HL-60 (cell line): ENCODE measurements at regions not wholly inside any gene's neighbourhood (a gene's known extent, or its start where the extent isn't known, plus 50 kb on each side); places are given as distances from the start of the nearest gene placed in this dataset. TPM values are rescaled to one million over a fixed set of nuclear protein-coding genes. Genes with fewer than 3 reads are reported as not detected.

ENCODE experiments used
- DNase-seq, 2 experiments: peaks; one replicate each; pipeline ENCODE4 v3.0.0-alpha.2; 2010 to 2020; ENCODE audit warnings: low read depth in 1 of 2, low spot score in 1 of 2
- H3K27ac ChIP-seq: fragments of 250-450 bp; sonication (Bioruptor Pico); replicated peaks from 2 replicates; pipeline ENCODE4 v1.5.1; 2020; ENCODE audit warnings: mild to moderate bottlenecking, moderate library complexity
- H3K27me3 ChIP-seq: fragments of 250-450 bp; sonication (Bioruptor Pico); 2 replicates; pipeline ENCODE4 v1.5.1; 2021; ENCODE audit warnings: mild to moderate bottlenecking, moderate library complexity; ENCODE audit not compliant: insufficient read depth, poor library complexity, severe bottlenecking
- H3K4me3 ChIP-seq: replicated peaks from 2 replicates; pipeline ENCODE4 v1.5.1; 2011; ENCODE audit warnings: mild to moderate bottlenecking, control low read depth, low read length; ENCODE audit not compliant: insufficient read depth
- GABPA ChIP-seq: IDR thresholded peaks from 2 replicates; pipeline ENCODE4 v1.6.1; 2012; ENCODE audit warnings: low read depth
- POLR2AphosphoS5 ChIP-seq: IDR thresholded peaks from 2 replicates; pipeline ENCODE4 v1.6.1; 2012; ENCODE audit warnings: low read depth
- SPI1 ChIP-seq: IDR thresholded peaks from 2 replicates; pipeline ENCODE4 v1.6.1; 2012; ENCODE audit warnings: low read depth, mild to moderate bottlenecking, borderline replicate concordance
- microRNA-seq: library from miRNA; unstranded; fragments of <30 nt; microRNA quantifications from one replicate; pipeline ENCODE4, GENCODE V29; 2018
- TF ChIP-seq, protein P1 (sequence below): IDR thresholded peaks from 2 replicates; pipeline ENCODE4 v1.6.1; 2012; ENCODE audit warnings: low read depth; ENCODE audit not compliant: insufficient replicate concordance
- TF ChIP-seq, protein P2 (sequence below): IDR thresholded peaks from one replicate; pipeline ENCODE4 v1.5.1; 2011; ENCODE audit warnings: low read length, control low read depth, inconsistent platforms; ENCODE audit not compliant: insufficient read depth

DNA sequence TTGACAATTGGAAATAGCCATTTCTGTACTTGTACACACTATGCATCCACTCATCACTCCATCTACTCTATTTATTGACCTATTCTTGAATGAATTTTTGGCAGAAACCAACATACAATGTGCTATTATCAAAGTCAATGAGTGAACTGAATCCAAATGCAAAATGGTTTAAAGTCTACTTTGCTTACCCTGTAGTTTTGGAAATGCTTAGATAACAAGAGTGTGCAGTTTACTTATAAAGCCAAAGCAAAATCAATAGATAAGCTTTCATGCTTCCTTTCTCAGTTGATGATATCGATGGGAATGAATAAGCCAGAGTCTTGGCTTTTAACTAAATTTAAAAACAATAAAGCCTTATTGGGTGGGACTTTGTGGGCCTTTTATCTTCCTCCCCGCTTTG is 58.9 kb upstream of the SPANXB1 start:
- no peaks in the 10 kb centered on the region for H3K27me3 ChIP-seq
- no peak for DNase-seq
- TF ChIP-seq, protein P1, sequence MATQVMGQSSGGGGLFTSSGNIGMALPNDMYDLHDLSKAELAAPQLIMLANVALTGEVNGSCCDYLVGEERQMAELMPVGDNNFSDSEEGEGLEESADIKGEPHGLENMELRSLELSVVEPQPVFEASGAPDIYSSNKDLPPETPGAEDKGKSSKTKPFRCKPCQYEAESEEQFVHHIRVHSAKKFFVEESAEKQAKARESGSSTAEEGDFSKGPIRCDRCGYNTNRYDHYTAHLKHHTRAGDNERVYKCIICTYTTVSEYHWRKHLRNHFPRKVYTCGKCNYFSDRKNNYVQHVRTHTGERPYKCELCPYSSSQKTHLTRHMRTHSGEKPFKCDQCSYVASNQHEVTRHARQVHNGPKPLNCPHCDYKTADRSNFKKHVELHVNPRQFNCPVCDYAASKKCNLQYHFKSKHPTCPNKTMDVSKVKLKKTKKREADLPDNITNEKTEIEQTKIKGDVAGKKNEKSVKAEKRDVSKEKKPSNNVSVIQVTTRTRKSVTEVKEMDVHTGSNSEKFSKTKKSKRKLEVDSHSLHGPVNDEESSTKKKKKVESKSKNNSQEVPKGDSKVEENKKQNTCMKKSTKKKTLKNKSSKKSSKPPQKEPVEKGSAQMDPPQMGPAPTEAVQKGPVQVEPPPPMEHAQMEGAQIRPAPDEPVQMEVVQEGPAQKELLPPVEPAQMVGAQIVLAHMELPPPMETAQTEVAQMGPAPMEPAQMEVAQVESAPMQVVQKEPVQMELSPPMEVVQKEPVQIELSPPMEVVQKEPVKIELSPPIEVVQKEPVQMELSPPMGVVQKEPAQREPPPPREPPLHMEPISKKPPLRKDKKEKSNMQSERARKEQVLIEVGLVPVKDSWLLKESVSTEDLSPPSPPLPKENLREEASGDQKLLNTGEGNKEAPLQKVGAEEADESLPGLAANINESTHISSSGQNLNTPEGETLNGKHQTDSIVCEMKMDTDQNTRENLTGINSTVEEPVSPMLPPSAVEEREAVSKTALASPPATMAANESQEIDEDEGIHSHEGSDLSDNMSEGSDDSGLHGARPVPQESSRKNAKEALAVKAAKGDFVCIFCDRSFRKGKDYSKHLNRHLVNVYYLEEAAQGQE = no peak
- TF ChIP-seq SPI1 (no peak), GABPA (no peak), POLR2AphosphoS5 (no peak)
- TF ChIP-seq, protein P2, sequence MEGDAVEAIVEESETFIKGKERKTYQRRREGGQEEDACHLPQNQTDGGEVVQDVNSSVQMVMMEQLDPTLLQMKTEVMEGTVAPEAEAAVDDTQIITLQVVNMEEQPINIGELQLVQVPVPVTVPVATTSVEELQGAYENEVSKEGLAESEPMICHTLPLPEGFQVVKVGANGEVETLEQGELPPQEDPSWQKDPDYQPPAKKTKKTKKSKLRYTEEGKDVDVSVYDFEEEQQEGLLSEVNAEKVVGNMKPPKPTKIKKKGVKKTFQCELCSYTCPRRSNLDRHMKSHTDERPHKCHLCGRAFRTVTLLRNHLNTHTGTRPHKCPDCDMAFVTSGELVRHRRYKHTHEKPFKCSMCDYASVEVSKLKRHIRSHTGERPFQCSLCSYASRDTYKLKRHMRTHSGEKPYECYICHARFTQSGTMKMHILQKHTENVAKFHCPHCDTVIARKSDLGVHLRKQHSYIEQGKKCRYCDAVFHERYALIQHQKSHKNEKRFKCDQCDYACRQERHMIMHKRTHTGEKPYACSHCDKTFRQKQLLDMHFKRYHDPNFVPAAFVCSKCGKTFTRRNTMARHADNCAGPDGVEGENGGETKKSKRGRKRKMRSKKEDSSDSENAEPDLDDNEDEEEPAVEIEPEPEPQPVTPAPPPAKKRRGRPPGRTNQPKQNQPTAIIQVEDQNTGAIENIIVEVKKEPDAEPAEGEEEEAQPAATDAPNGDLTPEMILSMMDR = no peak
- no peak overlapping the region for H3K27ac ChIP-seq
- no peak overlapping the region for H3K4me3 ChIP-seq

DNA sequence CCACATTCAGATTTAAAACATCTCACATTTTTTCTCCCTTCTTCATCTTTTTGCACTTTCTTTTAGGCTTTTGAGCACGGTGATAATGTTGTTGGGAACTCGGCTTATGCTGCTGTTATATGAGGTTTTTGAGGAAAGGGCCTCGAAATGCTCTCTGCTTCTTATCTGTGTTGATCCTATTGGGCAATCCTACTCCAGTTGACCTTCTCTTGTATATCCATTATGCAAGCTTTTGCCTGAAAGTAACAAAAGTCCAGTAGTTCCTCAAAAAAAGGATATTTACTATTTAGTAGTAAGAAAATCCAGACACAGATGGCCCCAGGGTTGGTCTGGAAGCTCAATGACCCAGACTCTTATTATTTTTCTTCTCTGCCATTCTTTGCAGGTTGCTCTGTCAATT is 57.7 kb upstream of the SPANXB1 start:
- no peak for TF ChIP-seq POLR2AphosphoS5
- no peaks in the 10 kb centered on the region for H3K27me3 ChIP-seq
- no peak for DNase-seq
- H3K27ac ChIP-seq = no peak overlapping the region
- H3K4me3 ChIP-seq = no peak overlapping the region

DNA sequence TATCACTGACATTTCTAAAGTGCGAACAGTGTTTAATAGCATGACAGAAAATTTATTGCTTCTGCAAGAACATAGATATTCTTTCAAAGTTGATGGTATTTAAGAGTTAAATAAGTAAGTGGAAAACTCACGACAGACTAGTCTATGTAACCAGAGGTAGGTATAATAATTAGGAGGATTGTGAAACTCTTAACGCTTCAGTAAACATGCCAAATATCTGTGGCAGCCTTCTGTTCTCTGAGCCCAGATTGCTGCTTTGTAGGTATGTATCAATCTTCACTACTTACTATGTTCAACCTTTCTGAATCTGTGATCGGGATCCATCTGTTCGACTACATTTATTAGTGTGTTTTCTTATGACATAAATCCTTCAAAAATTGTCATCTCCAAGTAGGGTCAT is 53.6 kb upstream of the SPANXB1 start:
- H3K4me3 ChIP-seq = no peak overlapping the region
- H3K27ac ChIP-seq = no peak overlapping the region
- no peaks in the 10 kb centered on the region for H3K27me3 ChIP-seq
- no peak for DNase-seq
- TF ChIP-seq, protein P1 = no peak
- TF ChIP-seq POLR2AphosphoS5 = no peak
- no peak for TF ChIP-seq SPI1
- TF ChIP-seq GABPA = no peak

DNA sequence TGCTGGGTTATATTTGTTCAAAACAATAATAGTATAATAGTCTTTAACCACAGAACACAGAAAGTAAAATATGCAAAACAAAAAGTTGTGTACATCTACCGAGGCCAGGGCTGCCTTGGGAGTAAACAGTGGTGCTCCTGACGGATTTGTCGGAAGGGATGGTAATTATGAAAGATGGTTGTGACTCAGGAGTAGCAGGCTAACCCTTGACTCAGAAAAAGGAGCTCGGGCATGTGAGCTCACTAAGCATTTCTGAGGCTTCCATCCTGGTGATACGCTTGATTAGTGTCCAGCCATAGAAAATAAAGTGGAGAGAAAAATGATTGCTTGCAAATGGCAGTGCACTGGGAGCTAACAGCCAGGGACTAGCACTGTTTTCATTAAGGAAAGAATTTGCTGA is 53.2 kb upstream of the SPANXB1 start:
- TF ChIP-seq SPI1 = no peak
- TF ChIP-seq, protein P1 = no peak
- TF ChIP-seq POLR2AphosphoS5 = no peak
- TF ChIP-seq, protein P2 = no peak
- no peak for TF ChIP-seq GABPA
- Histone ChIP-seq H3K4me3 (no peak overlapping the region), H3K27ac (no peak overlapping the region), H3K27me3 (no peaks in the 10 kb centered on the region)
- DNase-seq = no peak

Small RNA genes lying in the stretch of these regions (microRNA-seq; reads per million reads assigned to microRNA genes)
- not detected for gene MIR320D2
